OCI-LY1 (cell line): ENCODE measurements at regions not wholly inside any gene's neighbourhood (a gene's known extent, or its start where the extent isn't known, plus 50 kb on each side); places are given as distances from the start of the nearest gene placed in this dataset.

Source experiments
- H2AFZ ChIP-seq: fragments of 200-600 bp; sonication (generic), shearing (Covaris generic); 2 replicates; pipeline ENCODE4 v1.6.0; 2014; ENCODE audit warnings: antibody characterized with exemption, mild to moderate bottlenecking, low read length
- H3F3A ChIP-seq: fragments of 200-600 bp; sonication (generic), shearing (Covaris generic); 2 replicates; pipeline ENCODE4 v1.6.0; 2014; ENCODE audit warnings: mild to moderate bottlenecking, antibody characterized with exemption, low read length, moderate library complexity; ENCODE audit not compliant: insufficient read depth
- H3K27ac ChIP-seq: fragments of 200-600 bp; sonication (generic); 2 replicates; pipeline ENCODE4 v1.5.1; 2014; ENCODE audit warnings: low read length, mixed run types, mild to moderate bottlenecking, low read depth; ENCODE audit not compliant: poor library complexity, severe bottlenecking
- H3K27me3 ChIP-seq: fragments of 200-600 bp; sonication (generic); 2 replicates; pipeline ENCODE4 v1.6.0; 2014; ENCODE audit warnings: antibody characterized with exemption, mild to moderate bottlenecking, low read length, moderate library complexity; ENCODE audit not compliant: insufficient read depth
- H3K36me3 ChIP-seq: fragments of 200-600 bp; sonication (generic); 2 replicates; pipeline ENCODE4 v1.6.1; 2014; ENCODE audit warnings: mild to moderate bottlenecking, antibody characterized with exemption, low read length, moderate library complexity, mixed read lengths; ENCODE audit not compliant: insufficient read depth
- H3K4me1 ChIP-seq: fragments of 200-600 bp; sonication (generic); 2 replicates; pipeline ENCODE4 v1.5.1; 2014; ENCODE audit warnings: mild to moderate bottlenecking, low read length, moderate library complexity; ENCODE audit not compliant: insufficient read depth, severe bottlenecking
- H3K4me2 ChIP-seq: fragments of 200-600 bp; sonication (generic), shearing (Covaris generic); 2 replicates; pipeline ENCODE4 v1.6.1; 2014; ENCODE audit warnings: low read length
- H3K4me3 ChIP-seq: fragments of 200-600 bp; sonication (generic); 2 replicates; pipeline ENCODE4 v1.5.1; 2014; ENCODE audit warnings: low read length, low read depth, mild to moderate bottlenecking, mixed read lengths; ENCODE audit not compliant: poor library complexity, severe bottlenecking
- H3K79me2 ChIP-seq: fragments of 200-600 bp; shearing (Covaris generic); 2 replicates; pipeline ENCODE4 v1.6.1; 2016; ENCODE audit warnings: mixed run types, low read length, mixed read lengths; ENCODE audit not compliant: insufficient read depth
- H3K9ac ChIP-seq: fragments of 200-600 bp; sonication (generic), shearing (Covaris generic); 2 replicates; pipeline ENCODE4 v1.6.1; 2014; ENCODE audit warnings: mild to moderate bottlenecking, low read length, mixed read lengths
- H3K9me2 ChIP-seq: fragments of 200-600 bp; sonication (generic), shearing (Covaris generic); 2 replicates; pipeline ENCODE4 v1.6.1; 2014; ENCODE audit warnings: low read depth, mild to moderate bottlenecking, low read length, mixed read lengths
- H3K9me3 ChIP-seq: fragments of 200-600 bp; shearing (Covaris generic); 2 replicates; pipeline ENCODE4 v1.6.1; 2014; ENCODE audit warnings: low read length, mixed read lengths
- H4K20me1 ChIP-seq: fragments of 200-600 bp; sonication (generic), shearing (Covaris generic); 2 replicates; pipeline ENCODE4 v1.6.0; 2016; ENCODE audit warnings: mild to moderate bottlenecking, low read length; ENCODE audit not compliant: insufficient read depth
- EZH2 ChIP-seq: fragments of 200-600 bp; sonication (generic), shearing (Covaris generic); IDR thresholded peaks from 2 replicates; pipeline ENCODE4 v1.8.0; 2017; ENCODE audit warnings: borderline replicate concordance, mixed run types, mild to moderate bottlenecking, antibody characterized with exemption, low read length, moderate library complexity, mixed read lengths
- TF ChIP-seq, protein P1 (sequence below): fragments of 200-600 bp; sonication (generic), shearing (Covaris generic); IDR thresholded peaks from 2 replicates; pipeline ENCODE4 v1.5.1; 2017; ENCODE audit warnings: mild to moderate bottlenecking, antibody characterized with exemption, low read length, moderate library complexity, mixed read lengths

DNA sequence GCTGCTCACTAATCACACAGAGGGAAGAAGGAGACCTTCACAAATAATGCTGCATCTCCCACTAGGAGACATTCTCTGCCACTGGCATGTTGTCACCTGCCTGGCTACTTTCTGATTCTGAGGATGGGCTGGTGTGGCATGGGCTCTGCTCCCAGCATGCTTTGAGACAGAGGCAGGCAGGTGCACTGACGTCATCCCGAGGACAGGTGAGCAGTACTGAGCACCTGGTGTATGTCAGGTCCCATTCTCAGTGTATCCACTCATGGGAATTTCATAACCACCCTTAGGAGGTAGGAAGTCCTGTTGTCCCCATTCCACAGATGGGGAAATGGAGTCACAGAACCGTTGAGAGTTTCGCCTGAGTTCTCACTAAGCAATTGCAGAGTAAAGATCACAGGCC is 597.9 kb downstream of the VRK1 start:
- H3K4me1 ChIP-seq = no peaks in the 10 kb centered on the region
- TF ChIP-seq, protein P1, sequence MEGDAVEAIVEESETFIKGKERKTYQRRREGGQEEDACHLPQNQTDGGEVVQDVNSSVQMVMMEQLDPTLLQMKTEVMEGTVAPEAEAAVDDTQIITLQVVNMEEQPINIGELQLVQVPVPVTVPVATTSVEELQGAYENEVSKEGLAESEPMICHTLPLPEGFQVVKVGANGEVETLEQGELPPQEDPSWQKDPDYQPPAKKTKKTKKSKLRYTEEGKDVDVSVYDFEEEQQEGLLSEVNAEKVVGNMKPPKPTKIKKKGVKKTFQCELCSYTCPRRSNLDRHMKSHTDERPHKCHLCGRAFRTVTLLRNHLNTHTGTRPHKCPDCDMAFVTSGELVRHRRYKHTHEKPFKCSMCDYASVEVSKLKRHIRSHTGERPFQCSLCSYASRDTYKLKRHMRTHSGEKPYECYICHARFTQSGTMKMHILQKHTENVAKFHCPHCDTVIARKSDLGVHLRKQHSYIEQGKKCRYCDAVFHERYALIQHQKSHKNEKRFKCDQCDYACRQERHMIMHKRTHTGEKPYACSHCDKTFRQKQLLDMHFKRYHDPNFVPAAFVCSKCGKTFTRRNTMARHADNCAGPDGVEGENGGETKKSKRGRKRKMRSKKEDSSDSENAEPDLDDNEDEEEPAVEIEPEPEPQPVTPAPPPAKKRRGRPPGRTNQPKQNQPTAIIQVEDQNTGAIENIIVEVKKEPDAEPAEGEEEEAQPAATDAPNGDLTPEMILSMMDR = no peak
- TF ChIP-seq EZH2 = no peak
- no peaks in the 10 kb centered on the region for H3K36me3 ChIP-seq
- H3K9me2 ChIP-seq = no peaks in the 10 kb centered on the region
- H3K9ac ChIP-seq = no peak overlapping the region
- H3K9me3 ChIP-seq = no peaks in the 10 kb centered on the region
- no peak overlapping the region for H2AFZ ChIP-seq
- H3K4me2 ChIP-seq = no peak overlapping the region
- no peak overlapping the region for H3K27ac ChIP-seq
- no peaks in the 10 kb centered on the region for H3K27me3 ChIP-seq
- H3F3A ChIP-seq = no peaks in the 10 kb centered on the region
- no peaks in the 10 kb centered on the region for H3K79me2 ChIP-seq
- no peaks in the 10 kb centered on the region for H4K20me1 ChIP-seq
- no peak overlapping the region for H3K4me3 ChIP-seq

DNA sequence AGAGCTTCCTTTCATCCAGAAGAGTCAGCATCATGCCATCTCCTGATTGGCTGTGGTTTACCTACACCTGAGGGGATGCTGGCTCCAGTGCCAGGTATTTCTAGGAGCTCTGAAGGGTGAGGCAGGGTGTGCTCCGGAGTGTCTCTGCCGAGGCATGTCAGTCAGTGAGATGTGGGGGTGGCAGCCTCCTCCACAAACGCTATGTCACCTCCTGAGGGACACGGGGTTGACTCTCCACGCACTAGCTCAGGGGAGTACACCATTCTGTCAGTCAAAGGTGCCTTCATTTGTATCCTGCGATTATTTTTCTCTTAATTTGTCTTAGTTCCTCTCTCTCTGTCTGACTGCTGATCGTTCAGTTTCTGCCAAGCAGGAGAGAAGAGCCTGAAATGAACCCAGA is 604.5 kb downstream of the VRK1 start:
- H3K79me2 ChIP-seq = no peaks in the 10 kb centered on the region
- no peak overlapping the region for H3K4me3 ChIP-seq
- H3K36me3 ChIP-seq = no peaks in the 10 kb centered on the region
- no peak overlapping the region for H2AFZ ChIP-seq
- no peaks in the 10 kb centered on the region for H3K9me2 ChIP-seq
- H3K4me1 ChIP-seq = no peaks in the 10 kb centered on the region
- no peak overlapping the region for H3K4me2 ChIP-seq
- no peaks in the 10 kb centered on the region for H3K9me3 ChIP-seq
- no peak overlapping the region for H3K9ac ChIP-seq
- no peaks in the 10 kb centered on the region for H4K20me1 ChIP-seq
- H3K27me3 ChIP-seq = no peaks in the 10 kb centered on the region
- H3K27ac ChIP-seq = no peak overlapping the region
- H3F3A ChIP-seq = no peaks in the 10 kb centered on the region
- TF ChIP-seq, protein P1 = no peak
- TF ChIP-seq EZH2 = no peak

DNA sequence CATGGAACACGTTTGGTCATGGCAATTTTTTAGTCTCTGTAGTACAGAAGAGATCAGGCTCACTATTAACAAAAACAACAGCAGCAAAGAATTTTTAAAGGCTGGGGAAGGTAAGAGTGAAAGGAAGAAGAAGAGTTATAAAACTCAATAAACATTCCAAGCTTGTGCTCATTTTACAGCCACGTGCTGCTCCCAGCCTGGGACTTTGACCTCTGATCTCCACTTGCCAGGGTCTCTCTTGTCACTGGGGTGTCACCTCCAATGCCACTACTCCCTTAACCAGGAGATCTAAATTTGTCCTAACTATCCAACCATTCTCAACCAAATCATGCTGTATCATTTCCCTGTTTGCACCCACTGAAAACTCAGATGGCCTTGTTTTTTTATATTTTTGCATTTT is 605.1 kb downstream of the VRK1 start:
- H3K4me3 ChIP-seq = no peak overlapping the region
- no peaks in the 10 kb centered on the region for H3K9me3 ChIP-seq
- no peak overlapping the region for H3K4me2 ChIP-seq
- no peak overlapping the region for H3K9ac ChIP-seq
- no peaks in the 10 kb centered on the region for H3K36me3 ChIP-seq
- no peaks in the 10 kb centered on the region for H4K20me1 ChIP-seq
- H3K4me1 ChIP-seq = no peaks in the 10 kb centered on the region
- no peak for TF ChIP-seq EZH2
- TF ChIP-seq, protein P1 = no peak
- no peak overlapping the region for H2AFZ ChIP-seq
- no peaks in the 10 kb centered on the region for H3F3A ChIP-seq
- no peak overlapping the region for H3K27ac ChIP-seq
- no peaks in the 10 kb centered on the region for H3K79me2 ChIP-seq
- no peaks in the 10 kb centered on the region for H3K27me3 ChIP-seq
- no peaks in the 10 kb centered on the region for H3K9me2 ChIP-seq
